ENCODE measurements at regions not wholly inside any gene's neighbourhood (a gene's known extent, or its start where the extent isn't known, plus 50 kb on each side); places are given as distances from the start of the nearest gene placed in this dataset.

DNA sequence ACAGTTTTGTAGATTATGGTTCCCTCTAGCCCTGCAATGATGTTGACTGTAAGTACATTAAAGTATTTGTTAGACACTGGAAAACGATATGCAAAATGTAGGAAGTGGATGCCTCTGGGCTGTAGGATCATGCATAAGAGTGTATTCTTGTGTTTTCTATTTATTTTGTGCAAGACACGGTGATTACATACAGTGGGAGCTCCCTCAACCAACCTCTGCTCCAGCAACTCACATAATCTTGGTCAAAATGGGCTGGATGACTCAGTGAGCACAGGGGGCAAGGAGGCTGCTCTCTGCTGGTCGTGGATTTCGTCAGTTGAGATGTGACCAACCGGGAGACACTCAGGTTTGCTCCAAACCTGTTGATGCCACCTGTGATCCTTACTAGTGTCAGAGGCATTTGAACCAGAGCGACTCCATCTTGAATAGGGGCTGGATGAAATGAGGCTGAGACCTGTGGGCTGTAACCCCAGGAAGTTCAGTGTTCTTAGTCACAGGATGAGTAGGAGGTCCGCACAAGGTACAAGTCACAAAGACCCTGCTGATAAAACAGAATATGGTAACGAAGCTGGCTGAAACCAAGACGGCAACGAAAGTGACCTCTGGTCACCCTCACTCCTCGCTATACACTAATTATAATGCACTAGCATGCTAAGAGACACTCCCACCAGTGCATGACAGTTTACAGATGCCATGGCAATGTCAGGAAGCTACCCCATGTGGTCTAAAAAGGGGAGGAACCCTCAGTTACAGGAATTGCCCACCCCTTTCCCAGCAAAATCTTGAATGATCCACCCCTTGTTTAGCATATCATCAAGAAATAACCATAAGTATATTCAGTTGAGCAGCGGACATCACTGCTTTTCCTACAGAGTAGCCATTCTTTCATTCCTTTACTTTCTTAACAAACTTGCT is 56.4 kb upstream of the FAM20C start (continued):
- TF ChIP-seq, protein P1, sequence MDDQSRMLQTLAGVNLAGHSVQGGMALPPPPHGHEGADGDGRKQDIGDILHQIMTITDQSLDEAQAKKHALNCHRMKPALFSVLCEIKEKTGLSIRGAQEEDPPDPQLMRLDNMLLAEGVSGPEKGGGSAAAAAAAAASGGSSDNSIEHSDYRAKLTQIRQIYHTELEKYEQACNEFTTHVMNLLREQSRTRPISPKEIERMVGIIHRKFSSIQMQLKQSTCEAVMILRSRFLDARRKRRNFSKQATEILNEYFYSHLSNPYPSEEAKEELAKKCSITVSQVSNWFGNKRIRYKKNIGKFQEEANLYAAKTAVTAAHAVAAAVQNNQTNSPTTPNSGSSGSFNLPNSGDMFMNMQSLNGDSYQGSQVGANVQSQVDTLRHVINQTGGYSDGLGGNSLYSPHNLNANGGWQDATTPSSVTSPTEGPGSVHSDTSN (IDR thresholded peaks at IDR 0.05): no peak
- TF ChIP-seq, protein P2, sequence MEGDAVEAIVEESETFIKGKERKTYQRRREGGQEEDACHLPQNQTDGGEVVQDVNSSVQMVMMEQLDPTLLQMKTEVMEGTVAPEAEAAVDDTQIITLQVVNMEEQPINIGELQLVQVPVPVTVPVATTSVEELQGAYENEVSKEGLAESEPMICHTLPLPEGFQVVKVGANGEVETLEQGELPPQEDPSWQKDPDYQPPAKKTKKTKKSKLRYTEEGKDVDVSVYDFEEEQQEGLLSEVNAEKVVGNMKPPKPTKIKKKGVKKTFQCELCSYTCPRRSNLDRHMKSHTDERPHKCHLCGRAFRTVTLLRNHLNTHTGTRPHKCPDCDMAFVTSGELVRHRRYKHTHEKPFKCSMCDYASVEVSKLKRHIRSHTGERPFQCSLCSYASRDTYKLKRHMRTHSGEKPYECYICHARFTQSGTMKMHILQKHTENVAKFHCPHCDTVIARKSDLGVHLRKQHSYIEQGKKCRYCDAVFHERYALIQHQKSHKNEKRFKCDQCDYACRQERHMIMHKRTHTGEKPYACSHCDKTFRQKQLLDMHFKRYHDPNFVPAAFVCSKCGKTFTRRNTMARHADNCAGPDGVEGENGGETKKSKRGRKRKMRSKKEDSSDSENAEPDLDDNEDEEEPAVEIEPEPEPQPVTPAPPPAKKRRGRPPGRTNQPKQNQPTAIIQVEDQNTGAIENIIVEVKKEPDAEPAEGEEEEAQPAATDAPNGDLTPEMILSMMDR (IDR thresholded peaks at IDR 0.05): no peak
- TF ChIP-seq MEF2A (IDR thresholded peaks at IDR 0.05; ENCODE audit: borderline replicate concordance, low read depth): no peak
- TF ChIP-seq ELF1 (IDR thresholded peaks at IDR 0.05): no peak
- TF ChIP-seq, protein P3, sequence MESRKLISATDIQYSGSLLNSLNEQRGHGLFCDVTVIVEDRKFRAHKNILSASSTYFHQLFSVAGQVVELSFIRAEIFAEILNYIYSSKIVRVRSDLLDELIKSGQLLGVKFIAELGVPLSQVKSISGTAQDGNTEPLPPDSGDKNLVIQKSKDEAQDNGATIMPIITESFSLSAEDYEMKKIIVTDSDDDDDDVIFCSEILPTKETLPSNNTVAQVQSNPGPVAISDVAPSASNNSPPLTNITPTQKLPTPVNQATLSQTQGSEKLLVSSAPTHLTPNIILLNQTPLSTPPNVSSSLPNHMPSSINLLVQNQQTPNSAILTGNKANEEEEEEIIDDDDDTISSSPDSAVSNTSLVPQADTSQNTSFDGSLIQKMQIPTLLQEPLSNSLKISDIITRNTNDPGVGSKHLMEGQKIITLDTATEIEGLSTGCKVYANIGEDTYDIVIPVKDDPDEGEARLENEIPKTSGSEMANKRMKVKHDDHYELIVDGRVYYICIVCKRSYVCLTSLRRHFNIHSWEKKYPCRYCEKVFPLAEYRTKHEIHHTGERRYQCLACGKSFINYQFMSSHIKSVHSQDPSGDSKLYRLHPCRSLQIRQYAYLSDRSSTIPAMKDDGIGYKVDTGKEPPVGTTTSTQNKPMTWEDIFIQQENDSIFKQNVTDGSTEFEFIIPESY (IDR thresholded peaks at IDR 0.05; ENCODE audit: borderline replicate concordance, low read depth): no peak
- TF ChIP-seq RCOR1 (IDR thresholded peaks at IDR 0.05; ENCODE audit: low read length): no peak
- no peak for TF ChIP-seq GABPA (IDR thresholded peaks at IDR 0.05; ENCODE audit: low read depth)
- TF ChIP-seq SIN3A (IDR thresholded peaks at IDR 0.05; ENCODE audit: borderline replicate concordance, low read depth, low read length): no peak
- no peak for TF ChIP-seq GATA2 (CRISPR knock-in tag; IDR thresholded peaks at IDR 0.05)
- TF ChIP-seq TCF12 (IDR thresholded peaks at IDR 0.05): no peak
- TF ChIP-seq JUND (IDR thresholded peaks at IDR 0.05): no peak

DNA sequence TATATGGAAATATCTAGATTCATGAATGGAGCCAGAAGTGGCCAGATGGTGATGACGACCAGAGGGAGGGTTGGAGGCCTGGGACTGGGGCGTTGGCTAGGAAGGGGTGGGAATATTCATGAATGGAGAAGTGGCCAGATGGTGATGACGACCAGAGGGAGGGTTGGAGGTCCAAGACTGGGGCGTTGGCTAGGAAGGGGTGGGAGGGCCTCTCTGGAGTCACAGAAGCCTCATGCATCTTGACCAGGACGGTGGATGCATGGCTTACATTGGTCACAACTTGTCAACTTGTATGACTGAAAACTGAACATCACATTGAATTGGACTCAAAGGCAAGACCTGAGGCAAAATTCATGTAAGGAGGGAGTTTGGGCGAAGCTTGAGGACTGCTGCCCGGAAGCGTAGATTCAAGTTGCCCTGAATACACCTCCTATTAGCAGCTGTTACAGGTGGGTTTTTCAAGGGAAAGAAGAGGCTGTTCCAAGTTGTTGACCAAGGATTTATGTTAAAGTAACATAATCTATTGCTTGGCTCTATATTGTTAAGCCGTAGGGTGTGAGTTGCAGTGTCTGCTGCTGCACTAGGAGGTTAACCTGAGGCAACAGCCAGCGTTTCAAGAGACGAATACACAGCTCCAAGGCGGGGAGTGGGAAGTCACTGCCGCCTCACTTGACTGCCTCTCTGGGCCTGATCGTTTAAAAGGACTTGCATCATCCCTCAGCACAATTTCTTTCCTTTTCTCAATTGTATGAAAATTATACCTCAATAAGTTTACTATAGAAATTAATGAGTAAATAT is 55.1 kb upstream of the FAM20C start:
- POLR2A ChIA-PET: no interaction called here
- H3K36me3 ChIP-seq (replicated peaks in 1 of 2; ENCODE audit: control insufficient read depth in 1 of 2, insufficient read depth in 2 of 2, low read length in 1 of 2): no peaks in the 10 kb centered on the region
- no peak overlapping the region for H3K9ac ChIP-seq
- H3F3A ChIP-seq (replicated peaks; ENCODE audit: insufficient read depth): no peaks in the 10 kb centered on the region
- H3K27ac ChIP-seq (ENCODE audit: low read depth in 2 of 2, low read length in 1 of 2): no peak overlapping the region
- no peak for DNase-seq
- no peak overlapping the region for H2AFZ ChIP-seq (ENCODE audit: low read depth)
- H3K27me3 ChIP-seq (ENCODE audit: insufficient read depth): peaks cover 12% of the 10 kb centered on the region
- peaks cover 0 to 10% of the 10 kb centered on the region in 2 experiments; a peak in 1 of 4 replicates for H3K4me1 ChIP-seq (ENCODE audit: control insufficient read depth in 1 of 2, insufficient read depth in 2 of 2, low read depth in 1 of 2, low read length in 1 of 2)
- H4K20me1 ChIP-seq (ENCODE audit: insufficient read depth): no peaks in the 10 kb centered on the region
- WGBS (ENCODE audit: low lambda C conversion rate): 54% methylated on average over 14 of the region's 14 CpGs
- H3K4me3 ChIP-seq (ENCODE audit: low read depth in 2 of 2, low read length in 1 of 2): no peak overlapping the region
- H3K4me2 ChIP-seq: no peak overlapping the region
- no peaks in the 10 kb centered on the region for H3K9me2 ChIP-seq
- CTCF ChIA-PET: interaction anchor here (0.7 kb wide), 1 partner anchor 23 kb away, joined by 3 read pairs; no protein-coding TSS in a partner anchor
- no peaks in the 10 kb centered on the region for H3K9me3 ChIP-seq
- H3K79me2 ChIP-seq (ENCODE audit: insufficient read depth): no peaks in the 10 kb centered on the region
- no peak for TF ChIP-seq GABPA (IDR thresholded peaks at IDR 0.05; ENCODE audit: low read depth)
- TF ChIP-seq RCOR1 (IDR thresholded peaks at IDR 0.05; ENCODE audit: low read length): no peak
- TF ChIP-seq, protein P3 (IDR thresholded peaks at IDR 0.05; ENCODE audit: borderline replicate concordance, low read depth): no peak
- TF ChIP-seq, protein P4, sequence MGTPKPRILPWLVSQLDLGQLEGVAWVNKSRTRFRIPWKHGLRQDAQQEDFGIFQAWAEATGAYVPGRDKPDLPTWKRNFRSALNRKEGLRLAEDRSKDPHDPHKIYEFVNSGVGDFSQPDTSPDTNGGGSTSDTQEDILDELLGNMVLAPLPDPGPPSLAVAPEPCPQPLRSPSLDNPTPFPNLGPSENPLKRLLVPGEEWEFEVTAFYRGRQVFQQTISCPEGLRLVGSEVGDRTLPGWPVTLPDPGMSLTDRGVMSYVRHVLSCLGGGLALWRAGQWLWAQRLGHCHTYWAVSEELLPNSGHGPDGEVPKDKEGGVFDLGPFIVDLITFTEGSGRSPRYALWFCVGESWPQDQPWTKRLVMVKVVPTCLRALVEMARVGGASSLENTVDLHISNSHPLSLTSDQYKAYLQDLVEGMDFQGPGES (IDR thresholded peaks at IDR 0.05; ENCODE audit: low read depth, low read length): no peak
- TF ChIP-seq, protein P1 (IDR thresholded peaks at IDR 0.05): no peak
- TF ChIP-seq, protein P5, sequence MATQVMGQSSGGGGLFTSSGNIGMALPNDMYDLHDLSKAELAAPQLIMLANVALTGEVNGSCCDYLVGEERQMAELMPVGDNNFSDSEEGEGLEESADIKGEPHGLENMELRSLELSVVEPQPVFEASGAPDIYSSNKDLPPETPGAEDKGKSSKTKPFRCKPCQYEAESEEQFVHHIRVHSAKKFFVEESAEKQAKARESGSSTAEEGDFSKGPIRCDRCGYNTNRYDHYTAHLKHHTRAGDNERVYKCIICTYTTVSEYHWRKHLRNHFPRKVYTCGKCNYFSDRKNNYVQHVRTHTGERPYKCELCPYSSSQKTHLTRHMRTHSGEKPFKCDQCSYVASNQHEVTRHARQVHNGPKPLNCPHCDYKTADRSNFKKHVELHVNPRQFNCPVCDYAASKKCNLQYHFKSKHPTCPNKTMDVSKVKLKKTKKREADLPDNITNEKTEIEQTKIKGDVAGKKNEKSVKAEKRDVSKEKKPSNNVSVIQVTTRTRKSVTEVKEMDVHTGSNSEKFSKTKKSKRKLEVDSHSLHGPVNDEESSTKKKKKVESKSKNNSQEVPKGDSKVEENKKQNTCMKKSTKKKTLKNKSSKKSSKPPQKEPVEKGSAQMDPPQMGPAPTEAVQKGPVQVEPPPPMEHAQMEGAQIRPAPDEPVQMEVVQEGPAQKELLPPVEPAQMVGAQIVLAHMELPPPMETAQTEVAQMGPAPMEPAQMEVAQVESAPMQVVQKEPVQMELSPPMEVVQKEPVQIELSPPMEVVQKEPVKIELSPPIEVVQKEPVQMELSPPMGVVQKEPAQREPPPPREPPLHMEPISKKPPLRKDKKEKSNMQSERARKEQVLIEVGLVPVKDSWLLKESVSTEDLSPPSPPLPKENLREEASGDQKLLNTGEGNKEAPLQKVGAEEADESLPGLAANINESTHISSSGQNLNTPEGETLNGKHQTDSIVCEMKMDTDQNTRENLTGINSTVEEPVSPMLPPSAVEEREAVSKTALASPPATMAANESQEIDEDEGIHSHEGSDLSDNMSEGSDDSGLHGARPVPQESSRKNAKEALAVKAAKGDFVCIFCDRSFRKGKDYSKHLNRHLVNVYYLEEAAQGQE (IDR thresholded peaks at IDR 0.05; ENCODE audit: low read depth, low read length): no peak
